Parathyroid adenoma (tissue), 2 donors: ENCODE measurements at regions not wholly inside any gene's neighbourhood (a gene's known extent, or its start where the extent isn't known, plus 50 kb on each side); places are given as distances from the start of the nearest gene placed in this dataset.

Experiments used
- H2AFZ ChIP-seq: fragments of 300-600 bp; sonication (generic); one replicate; pipeline ENCODE4 v1.7.0; 2017; ENCODE audit warnings: antibody characterized with exemption, mild to moderate bottlenecking
- H3K27ac ChIP-seq: fragments of 300-600 bp; sonication (generic); one replicate; pipeline ENCODE4 v1.7.0; 2017
- H3K27me3 ChIP-seq: fragments of 300-600 bp; sonication (generic); one replicate; pipeline ENCODE4 v1.7.0; 2017; ENCODE audit warnings: low read length; ENCODE audit not compliant: control insufficient read depth, insufficient read depth
- H3K36me3 ChIP-seq: fragments of 300-600 bp; sonication (generic); one replicate; pipeline ENCODE4 v1.7.0; 2017; ENCODE audit warnings: low read length; ENCODE audit not compliant: control insufficient read depth, insufficient read depth
- H3K4me1 ChIP-seq: fragments of 300-600 bp; sonication (generic); one replicate; pipeline ENCODE4 v1.7.0; 2017; ENCODE audit warnings: control low read depth
- H3K4me2 ChIP-seq: fragments of 300-600 bp; sonication (generic); one replicate; pipeline ENCODE4 v1.7.0; 2017; ENCODE audit warnings: low read length
- H3K4me3 ChIP-seq: fragments of 300-600 bp; sonication (generic); one replicate; pipeline ENCODE4 v1.7.0; 2017; ENCODE audit warnings: low read depth, low read length
- H3K79me2 ChIP-seq: fragments of 300-600 bp; sonication (generic); one replicate; pipeline ENCODE4 v1.7.0; 2017; ENCODE audit warnings: control low read depth
- H3K9ac ChIP-seq: fragments of 300-600 bp; sonication (generic); one replicate; pipeline ENCODE4 v1.7.0; 2017; ENCODE audit warnings: mild to moderate bottlenecking
- H3K9me3 ChIP-seq: fragments of 300-600 bp; sonication (generic); one replicate; pipeline ENCODE4 v1.7.0; 2017; ENCODE audit warnings: low read length; ENCODE audit not compliant: control insufficient read depth
- TF ChIP-seq, protein P1 (sequence below): fragments of 300-600 bp; sonication (generic); IDR thresholded peaks from one replicate; pipeline ENCODE4 v1.7.0; 2017; ENCODE audit warnings: antibody characterized with exemption, mild to moderate bottlenecking
- donor health status: primary hyperparathyroidism.

DNA sequence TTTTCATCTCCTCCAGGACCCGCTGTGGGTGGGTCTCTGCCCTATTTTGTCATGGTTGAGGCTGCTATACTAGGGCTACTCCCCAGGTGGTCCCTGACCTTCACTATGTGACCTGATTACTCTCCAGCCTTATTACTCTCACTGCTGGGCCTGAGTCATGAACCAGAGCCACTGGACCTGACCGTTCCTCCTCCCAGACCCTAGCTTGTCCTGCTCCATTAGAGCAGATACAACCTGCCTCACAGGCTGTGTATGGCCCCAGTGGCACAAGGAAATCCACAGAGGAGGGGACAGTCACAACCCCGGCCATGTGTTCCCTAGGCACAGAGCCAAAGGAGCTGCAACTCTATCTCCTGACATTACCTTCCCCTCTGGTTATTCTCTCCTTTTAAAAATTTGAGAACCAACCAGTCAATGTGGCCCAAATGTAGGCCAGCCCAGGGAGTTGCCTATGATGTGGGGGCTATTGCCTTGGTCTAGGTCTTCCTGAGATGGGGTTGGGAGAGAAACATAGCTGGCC is 96.0 kb upstream of the FSTL4 start:
- Histone ChIP-seq H3K9ac (no peak overlapping the region), H3K4me3 (no peak overlapping the region), H3K4me2 (no peak overlapping the region), H3K79me2 (no peaks in the 10 kb centered on the region), H3K36me3 (no peaks in the 10 kb centered on the region), H2AFZ (no peak overlapping the region), H3K4me1 (no peaks in the 10 kb centered on the region), H3K9me3 (no peaks in the 10 kb centered on the region), H3K27me3 (no peaks in the 10 kb centered on the region), H3K27ac (no peak overlapping the region)
- TF ChIP-seq, protein P1, sequence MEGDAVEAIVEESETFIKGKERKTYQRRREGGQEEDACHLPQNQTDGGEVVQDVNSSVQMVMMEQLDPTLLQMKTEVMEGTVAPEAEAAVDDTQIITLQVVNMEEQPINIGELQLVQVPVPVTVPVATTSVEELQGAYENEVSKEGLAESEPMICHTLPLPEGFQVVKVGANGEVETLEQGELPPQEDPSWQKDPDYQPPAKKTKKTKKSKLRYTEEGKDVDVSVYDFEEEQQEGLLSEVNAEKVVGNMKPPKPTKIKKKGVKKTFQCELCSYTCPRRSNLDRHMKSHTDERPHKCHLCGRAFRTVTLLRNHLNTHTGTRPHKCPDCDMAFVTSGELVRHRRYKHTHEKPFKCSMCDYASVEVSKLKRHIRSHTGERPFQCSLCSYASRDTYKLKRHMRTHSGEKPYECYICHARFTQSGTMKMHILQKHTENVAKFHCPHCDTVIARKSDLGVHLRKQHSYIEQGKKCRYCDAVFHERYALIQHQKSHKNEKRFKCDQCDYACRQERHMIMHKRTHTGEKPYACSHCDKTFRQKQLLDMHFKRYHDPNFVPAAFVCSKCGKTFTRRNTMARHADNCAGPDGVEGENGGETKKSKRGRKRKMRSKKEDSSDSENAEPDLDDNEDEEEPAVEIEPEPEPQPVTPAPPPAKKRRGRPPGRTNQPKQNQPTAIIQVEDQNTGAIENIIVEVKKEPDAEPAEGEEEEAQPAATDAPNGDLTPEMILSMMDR = no peak

DNA sequence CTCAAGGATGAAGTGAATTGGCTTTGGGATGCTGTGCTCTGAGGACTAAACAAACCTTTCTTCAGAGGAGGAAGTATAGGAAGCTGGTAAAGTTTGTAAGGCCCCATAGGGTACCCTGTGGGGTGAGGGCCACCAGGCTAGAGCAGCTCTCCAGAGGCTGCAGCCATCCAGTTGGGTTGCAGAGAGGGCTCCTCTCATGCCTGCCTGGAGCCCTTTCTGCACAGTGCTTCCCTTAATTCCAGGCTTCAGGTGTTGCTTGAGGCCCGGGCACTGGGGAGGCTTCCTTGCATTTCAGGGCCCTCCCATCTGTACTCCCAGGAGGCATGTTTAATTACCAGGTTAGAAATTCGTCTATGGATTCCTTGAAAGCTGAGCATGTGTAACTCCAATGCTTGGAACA is 95.3 kb upstream of the FSTL4 start:
- H3K36me3 ChIP-seq = no peaks in the 10 kb centered on the region
- no peak overlapping the region for H3K4me2 ChIP-seq
- TF ChIP-seq, protein P1 = no peak
- H3K4me3 ChIP-seq = no peak overlapping the region
- H3K27me3 ChIP-seq = no peaks in the 10 kb centered on the region
- H3K79me2 ChIP-seq = no peaks in the 10 kb centered on the region
- no peak overlapping the region for H2AFZ ChIP-seq
- H3K27ac ChIP-seq = no peak overlapping the region
- H3K9me3 ChIP-seq = no peaks in the 10 kb centered on the region
- no peaks in the 10 kb centered on the region for H3K4me1 ChIP-seq
- H3K9ac ChIP-seq = no peak overlapping the region

DNA sequence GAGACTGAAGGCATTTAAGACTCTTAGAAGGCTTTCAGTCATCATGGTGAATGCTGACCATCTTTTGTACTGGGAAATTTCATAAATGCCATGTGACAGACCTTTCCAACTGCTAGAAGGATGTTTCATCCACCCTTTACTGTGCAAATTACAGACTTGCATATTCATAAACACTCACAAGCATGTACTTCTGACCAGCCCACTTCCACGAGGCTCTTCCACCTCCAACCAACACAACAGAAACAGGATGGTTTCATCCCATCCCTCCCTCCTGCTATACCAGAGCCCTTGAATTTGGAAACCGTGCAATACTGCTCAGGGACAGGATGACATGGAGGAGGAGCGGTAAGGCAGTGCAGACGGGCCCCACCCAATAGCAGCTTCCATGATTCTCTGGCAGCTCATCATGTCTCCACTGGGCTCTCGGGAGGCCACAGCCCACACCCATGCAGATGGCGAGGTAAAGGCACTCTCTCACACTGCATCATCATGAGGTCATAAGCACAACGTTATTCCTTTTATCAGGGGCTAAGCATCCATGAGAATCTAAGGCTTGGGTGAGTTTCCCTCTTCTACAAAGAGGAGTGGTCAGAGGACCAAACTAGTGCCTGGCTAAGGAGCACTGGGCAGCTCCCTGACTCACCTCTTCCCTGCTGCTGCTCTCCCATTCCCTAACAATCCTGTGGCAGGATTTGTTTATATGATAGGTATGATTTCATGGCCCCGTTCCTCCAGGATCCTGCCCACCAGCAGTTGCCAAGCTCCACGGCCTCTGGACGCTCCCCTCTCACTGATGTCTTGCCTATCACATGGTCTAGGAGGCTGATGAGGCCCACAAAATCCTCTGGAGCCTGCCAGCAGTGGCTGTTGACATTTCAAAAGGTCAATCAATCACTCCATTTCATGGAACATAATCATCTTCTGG is 94.4 kb upstream of the FSTL4 start:
- no peak overlapping the region for H2AFZ ChIP-seq
- H3K4me1 ChIP-seq = no peaks in the 10 kb centered on the region
- H3K4me2 ChIP-seq = no peak overlapping the region
- H3K9me3 ChIP-seq = no peaks in the 10 kb centered on the region
- H3K27ac ChIP-seq = no peak overlapping the region
- TF ChIP-seq, protein P1 = no peak
- no peaks in the 10 kb centered on the region for H3K79me2 ChIP-seq
- no peak overlapping the region for H3K9ac ChIP-seq
- no peaks in the 10 kb centered on the region for H3K27me3 ChIP-seq
- no peak overlapping the region for H3K4me3 ChIP-seq
- H3K36me3 ChIP-seq = no peaks in the 10 kb centered on the region

DNA sequence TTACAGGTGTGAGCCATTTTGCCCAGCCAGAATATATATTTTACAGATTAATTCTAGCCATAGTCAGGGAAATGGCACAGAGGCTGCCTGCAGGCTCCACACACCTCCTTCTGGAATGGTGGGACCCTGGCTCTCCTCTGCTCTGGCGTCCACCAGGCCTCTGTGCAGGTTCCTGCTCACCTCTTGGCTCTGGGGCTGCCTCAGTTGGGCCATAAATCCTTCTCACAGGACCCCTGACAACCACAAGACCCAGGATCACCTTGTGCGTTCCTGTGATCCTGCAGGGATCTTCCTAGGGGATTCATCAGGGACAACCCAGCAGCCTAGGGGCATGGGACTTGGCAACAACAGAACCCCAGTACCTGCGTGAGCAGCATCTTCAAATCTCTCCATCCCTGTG is 93.0 kb upstream of the FSTL4 start:
- Histone ChIP-seq H3K36me3 (no peaks in the 10 kb centered on the region), H3K9me3 (no peaks in the 10 kb centered on the region), H3K4me2 (no peak overlapping the region), H3K79me2 (no peaks in the 10 kb centered on the region), H3K4me1 (no peaks in the 10 kb centered on the region), H3K9ac (no peak overlapping the region), H3K4me3 (no peak overlapping the region), H3K27me3 (no peaks in the 10 kb centered on the region), H2AFZ (no peak overlapping the region), H3K27ac (no peak overlapping the region)
- TF ChIP-seq, protein P1 = no peak
